ENCODE measurements at regions not wholly inside any gene's neighbourhood (a gene's known extent, or its start where the extent isn't known, plus 50 kb on each side); places are given as distances from the start of the nearest gene placed in this dataset.

GRCh38 chrX:141989134-141989533, 85.4 kb downstream of the MAGEC1 start:
- Histone ChIP-seq H3K27me3 (ENCODE audit: insufficient read depth) (no peaks in the 10 kb centered on the region), H3F3A (replicated peaks; ENCODE audit: low read depth) (no peaks in the 10 kb centered on the region), H3K4me1 (ENCODE audit: insufficient read depth) (no peaks in the 10 kb centered on the region), H3K36me3 (ENCODE audit: insufficient read depth) (no peaks in the 10 kb centered on the region), H4K20me1 (replicated peaks; ENCODE audit: insufficient read depth) (no peaks in the 10 kb centered on the region), H3K79me2 (replicated peaks; ENCODE audit: insufficient read depth) (no peaks in the 10 kb centered on the region), H3K9me2 (ENCODE audit: insufficient read depth) (no peaks in the 10 kb centered on the region), H3K27ac (ENCODE audit: low read depth) (no peak overlapping the region), H3K4me2 (no peak overlapping the region), H2AFZ (no peak overlapping the region), H3K4me3 (no peak overlapping the region)
- Mint-ChIP-seq H3K4me1 (no peaks in the 10 kb centered on the region), H3K4me3 (no peak overlapping the region), H3K9me3 (peaks cover 13% of the 10 kb centered on the region), H3K27ac (no peak overlapping the region), H3K27me3 (ENCODE audit: insufficient read depth, low read depth, poor library complexity) (peaks cover 5% of the 10 kb centered on the region), H3K36me3 (ENCODE audit: low read depth) (no peaks in the 10 kb centered on the region)
- no peak for DNase-seq (ENCODE audit: low spot score)
- TF ChIP-seq, protein P1, sequence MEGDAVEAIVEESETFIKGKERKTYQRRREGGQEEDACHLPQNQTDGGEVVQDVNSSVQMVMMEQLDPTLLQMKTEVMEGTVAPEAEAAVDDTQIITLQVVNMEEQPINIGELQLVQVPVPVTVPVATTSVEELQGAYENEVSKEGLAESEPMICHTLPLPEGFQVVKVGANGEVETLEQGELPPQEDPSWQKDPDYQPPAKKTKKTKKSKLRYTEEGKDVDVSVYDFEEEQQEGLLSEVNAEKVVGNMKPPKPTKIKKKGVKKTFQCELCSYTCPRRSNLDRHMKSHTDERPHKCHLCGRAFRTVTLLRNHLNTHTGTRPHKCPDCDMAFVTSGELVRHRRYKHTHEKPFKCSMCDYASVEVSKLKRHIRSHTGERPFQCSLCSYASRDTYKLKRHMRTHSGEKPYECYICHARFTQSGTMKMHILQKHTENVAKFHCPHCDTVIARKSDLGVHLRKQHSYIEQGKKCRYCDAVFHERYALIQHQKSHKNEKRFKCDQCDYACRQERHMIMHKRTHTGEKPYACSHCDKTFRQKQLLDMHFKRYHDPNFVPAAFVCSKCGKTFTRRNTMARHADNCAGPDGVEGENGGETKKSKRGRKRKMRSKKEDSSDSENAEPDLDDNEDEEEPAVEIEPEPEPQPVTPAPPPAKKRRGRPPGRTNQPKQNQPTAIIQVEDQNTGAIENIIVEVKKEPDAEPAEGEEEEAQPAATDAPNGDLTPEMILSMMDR (conservative IDR thresholded peaks at IDR 0.05; ENCODE audit: low read depth in 2 of 2), result no peak
- TF ChIP-seq EZH2phosphoT487 (IDR thresholded peaks at IDR 0.05; ENCODE audit: unreplicated experiment) (no peak), CREB1 (CRISPR knock-in tag; IDR thresholded peaks at IDR 0.05; ENCODE audit: low read depth) (no peak), STAT1 (IDR thresholded peaks at IDR 0.05; ENCODE audit: unreplicated experiment) (no peak), POLR2AphosphoS5 (IDR thresholded peaks at IDR 0.05; ENCODE audit: low read depth) (no peak), ZNF331 (CRISPR knock-in tag; IDR thresholded peaks at IDR 0.05; ENCODE audit: low read depth) (no peak), EZH2 (IDR thresholded peaks at IDR 0.05; ENCODE audit: low read depth, unreplicated experiment) (no peak), NANOG (IDR thresholded peaks at IDR 0.05; ENCODE audit: borderline replicate concordance) (no peak), JUNB (IDR thresholded peaks at IDR 0.05; ENCODE audit: unreplicated experiment) (no peak), ZNF114 (CRISPR knock-in tag; IDR thresholded peaks at IDR 0.05) (no peak)
- TF ChIP-seq, protein P2, sequence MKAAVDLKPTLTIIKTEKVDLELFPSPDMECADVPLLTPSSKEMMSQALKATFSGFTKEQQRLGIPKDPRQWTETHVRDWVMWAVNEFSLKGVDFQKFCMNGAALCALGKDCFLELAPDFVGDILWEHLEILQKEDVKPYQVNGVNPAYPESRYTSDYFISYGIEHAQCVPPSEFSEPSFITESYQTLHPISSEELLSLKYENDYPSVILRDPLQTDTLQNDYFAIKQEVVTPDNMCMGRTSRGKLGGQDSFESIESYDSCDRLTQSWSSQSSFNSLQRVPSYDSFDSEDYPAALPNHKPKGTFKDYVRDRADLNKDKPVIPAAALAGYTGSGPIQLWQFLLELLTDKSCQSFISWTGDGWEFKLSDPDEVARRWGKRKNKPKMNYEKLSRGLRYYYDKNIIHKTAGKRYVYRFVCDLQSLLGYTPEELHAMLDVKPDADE (IDR thresholded peaks at IDR 0.05), result no peak
- TF ChIP-seq, protein P3, sequence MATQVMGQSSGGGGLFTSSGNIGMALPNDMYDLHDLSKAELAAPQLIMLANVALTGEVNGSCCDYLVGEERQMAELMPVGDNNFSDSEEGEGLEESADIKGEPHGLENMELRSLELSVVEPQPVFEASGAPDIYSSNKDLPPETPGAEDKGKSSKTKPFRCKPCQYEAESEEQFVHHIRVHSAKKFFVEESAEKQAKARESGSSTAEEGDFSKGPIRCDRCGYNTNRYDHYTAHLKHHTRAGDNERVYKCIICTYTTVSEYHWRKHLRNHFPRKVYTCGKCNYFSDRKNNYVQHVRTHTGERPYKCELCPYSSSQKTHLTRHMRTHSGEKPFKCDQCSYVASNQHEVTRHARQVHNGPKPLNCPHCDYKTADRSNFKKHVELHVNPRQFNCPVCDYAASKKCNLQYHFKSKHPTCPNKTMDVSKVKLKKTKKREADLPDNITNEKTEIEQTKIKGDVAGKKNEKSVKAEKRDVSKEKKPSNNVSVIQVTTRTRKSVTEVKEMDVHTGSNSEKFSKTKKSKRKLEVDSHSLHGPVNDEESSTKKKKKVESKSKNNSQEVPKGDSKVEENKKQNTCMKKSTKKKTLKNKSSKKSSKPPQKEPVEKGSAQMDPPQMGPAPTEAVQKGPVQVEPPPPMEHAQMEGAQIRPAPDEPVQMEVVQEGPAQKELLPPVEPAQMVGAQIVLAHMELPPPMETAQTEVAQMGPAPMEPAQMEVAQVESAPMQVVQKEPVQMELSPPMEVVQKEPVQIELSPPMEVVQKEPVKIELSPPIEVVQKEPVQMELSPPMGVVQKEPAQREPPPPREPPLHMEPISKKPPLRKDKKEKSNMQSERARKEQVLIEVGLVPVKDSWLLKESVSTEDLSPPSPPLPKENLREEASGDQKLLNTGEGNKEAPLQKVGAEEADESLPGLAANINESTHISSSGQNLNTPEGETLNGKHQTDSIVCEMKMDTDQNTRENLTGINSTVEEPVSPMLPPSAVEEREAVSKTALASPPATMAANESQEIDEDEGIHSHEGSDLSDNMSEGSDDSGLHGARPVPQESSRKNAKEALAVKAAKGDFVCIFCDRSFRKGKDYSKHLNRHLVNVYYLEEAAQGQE (IDR thresholded peaks at IDR 0.05; ENCODE audit: unreplicated experiment), result no peak
- TF ChIP-seq, protein P4, sequence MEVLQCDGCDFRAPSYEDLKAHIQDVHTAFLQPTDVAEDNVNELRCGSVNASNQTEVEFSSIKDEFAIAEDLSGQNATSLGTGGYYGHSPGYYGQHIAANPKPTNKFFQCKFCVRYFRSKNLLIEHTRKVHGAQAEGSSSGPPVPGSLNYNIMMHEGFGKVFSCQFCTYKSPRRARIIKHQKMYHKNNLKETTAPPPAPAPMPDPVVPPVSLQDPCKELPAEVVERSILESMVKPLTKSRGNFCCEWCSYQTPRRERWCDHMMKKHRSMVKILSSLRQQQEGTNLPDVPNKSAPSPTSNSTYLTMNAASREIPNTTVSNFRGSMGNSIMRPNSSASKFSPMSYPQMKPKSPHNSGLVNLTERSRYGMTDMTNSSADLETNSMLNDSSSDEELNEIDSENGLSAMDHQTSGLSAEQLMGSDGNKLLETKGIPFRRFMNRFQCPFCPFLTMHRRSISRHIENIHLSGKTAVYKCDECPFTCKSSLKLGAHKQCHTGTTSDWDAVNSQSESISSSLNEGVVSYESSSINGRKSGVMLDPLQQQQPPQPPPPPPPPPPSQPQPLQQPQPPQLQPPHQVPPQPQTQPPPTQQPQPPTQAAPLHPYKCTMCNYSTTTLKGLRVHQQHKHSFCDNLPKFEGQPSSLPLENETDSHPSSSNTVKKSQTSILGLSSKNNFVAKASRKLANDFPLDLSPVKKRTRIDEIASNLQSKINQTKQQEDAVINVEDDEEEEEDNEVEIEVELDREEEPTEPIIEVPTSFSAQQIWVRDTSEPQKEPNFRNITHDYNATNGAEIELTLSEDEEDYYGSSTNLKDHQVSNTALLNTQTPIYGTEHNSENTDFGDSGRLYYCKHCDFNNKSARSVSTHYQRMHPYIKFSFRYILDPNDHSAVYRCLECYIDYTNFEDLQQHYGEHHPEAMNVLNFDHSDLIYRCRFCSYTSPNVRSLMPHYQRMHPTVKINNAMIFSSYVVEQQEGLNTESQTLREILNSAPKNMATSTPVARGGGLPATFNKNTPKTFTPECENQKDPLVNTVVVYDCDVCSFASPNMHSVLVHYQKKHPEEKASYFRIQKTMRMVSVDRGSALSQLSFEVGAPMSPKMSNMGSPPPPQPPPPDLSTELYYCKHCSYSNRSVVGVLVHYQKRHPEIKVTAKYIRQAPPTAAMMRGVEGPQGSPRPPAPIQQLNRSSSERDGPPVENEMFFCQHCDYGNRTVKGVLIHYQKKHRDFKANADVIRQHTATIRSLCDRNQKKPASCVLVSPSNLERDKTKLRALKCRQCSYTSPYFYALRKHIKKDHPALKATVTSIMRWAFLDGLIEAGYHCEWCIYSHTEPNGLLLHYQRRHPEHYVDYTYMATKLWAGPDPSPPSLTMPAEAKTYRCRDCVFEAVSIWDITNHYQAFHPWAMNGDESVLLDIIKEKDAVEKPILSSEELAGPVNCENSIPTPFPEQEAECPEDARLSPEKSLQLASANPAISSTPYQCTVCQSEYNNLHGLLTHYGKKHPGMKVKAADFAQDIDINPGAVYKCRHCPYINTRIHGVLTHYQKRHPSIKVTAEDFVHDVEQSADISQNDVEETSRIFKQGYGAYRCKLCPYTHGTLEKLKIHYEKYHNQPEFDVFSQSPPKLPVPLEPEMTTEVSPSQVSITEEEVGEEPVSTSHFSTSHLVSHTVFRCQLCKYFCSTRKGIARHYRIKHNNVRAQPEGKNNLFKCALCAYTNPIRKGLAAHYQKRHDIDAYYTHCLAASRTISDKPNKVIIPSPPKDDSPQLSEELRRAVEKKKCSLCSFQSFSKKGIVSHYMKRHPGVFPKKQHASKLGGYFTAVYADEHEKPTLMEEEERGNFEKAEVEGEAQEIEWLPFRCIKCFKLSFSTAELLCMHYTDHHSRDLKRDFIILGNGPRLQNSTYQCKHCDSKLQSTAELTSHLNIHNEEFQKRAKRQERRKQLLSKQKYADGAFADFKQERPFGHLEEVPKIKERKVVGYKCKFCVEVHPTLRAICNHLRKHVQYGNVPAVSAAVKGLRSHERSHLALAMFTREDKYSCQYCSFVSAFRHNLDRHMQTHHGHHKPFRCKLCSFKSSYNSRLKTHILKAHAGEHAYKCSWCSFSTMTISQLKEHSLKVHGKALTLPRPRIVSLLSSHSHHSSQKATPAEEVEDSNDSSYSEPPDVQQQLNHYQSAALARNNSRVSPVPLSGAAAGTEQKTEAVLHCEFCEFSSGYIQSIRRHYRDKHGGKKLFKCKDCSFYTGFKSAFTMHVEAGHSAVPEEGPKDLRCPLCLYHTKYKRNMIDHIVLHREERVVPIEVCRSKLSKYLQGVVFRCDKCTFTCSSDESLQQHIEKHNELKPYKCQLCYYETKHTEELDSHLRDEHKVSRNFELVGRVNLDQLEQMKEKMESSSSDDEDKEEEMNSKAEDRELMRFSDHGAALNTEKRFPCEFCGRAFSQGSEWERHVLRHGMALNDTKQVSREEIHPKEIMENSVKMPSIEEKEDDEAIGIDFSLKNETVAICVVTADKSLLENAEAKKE (CRISPR knock-in tag; IDR thresholded peaks at IDR 0.05), result no peak
- ATAC-seq, result no peak

All from GM23338 (cell line).